Neural progenitor cell (in vitro differentiated cells): ENCODE measurements at regions not wholly inside any gene's neighbourhood (a gene's known extent, or its start where the extent isn't known, plus 50 kb on each side); places are given as distances from the start of the nearest gene placed in this dataset.
"Not testable (repeated sequence)": the region's sequence is repeated elsewhere in the genome, so short reads cannot be mapped to it uniquely, and the experiment has no call there.

Source experiments
- DNase-seq: peaks from one replicate; pipeline ENCODE4 v3.0.0-alpha.2; 2016; ENCODE audit warnings: low spot score
- H2AFZ ChIP-seq: fragments of 200-600 bp; sonication (generic); replicated peaks from 2 replicates; pipeline ENCODE4 v1.6.1; 2016; ENCODE audit warnings: antibody characterized with exemption
- H3F3A ChIP-seq: fragments of 200-600 bp; sonication (generic); 2 replicates; pipeline ENCODE4 v1.6.1; 2016; ENCODE audit warnings: antibody characterized with exemption, low read depth
- H3K27ac ChIP-seq: fragments of 200-600 bp; sonication (generic); 2 replicates; pipeline ENCODE4 v1.5.1; 2016; ENCODE audit warnings: mild to moderate bottlenecking
- H3K27me3 ChIP-seq: fragments of 200-600 bp; sonication (generic); 2 replicates; pipeline ENCODE4 v1.6.1; 2016; ENCODE audit warnings: mild to moderate bottlenecking, moderate library complexity
- H3K36me3 ChIP-seq: fragments of 200-600 bp; sonication (generic); 2 replicates; pipeline ENCODE4 v1.5.1; 2016
- H3K4me1 ChIP-seq: fragments of 200-600 bp; sonication (generic); 2 replicates; pipeline ENCODE4 v1.6.1; 2016; ENCODE audit warnings: mixed run types
- H3K4me2 ChIP-seq: fragments of 200-600 bp; sonication (generic); 2 replicates; pipeline ENCODE4 v1.6.1; 2016
- H3K4me3 ChIP-seq: fragments of 200-600 bp; sonication (generic); 2 replicates; pipeline ENCODE4 v1.5.1; 2016
- H3K79me2 ChIP-seq: fragments of 200-600 bp; sonication (generic); 2 replicates; pipeline ENCODE4 v1.6.1; 2016; ENCODE audit warnings: low read depth
- H3K9ac ChIP-seq: fragments of 200-600 bp; sonication (generic); 2 replicates; pipeline ENCODE4 v1.6.1; 2016
- H3K9me3 ChIP-seq: fragments of 200-600 bp; sonication (generic); 2 replicates; pipeline ENCODE4 v1.5.1; 2016; ENCODE audit warnings: low read depth
- H4K20me1 ChIP-seq: fragments of 200-600 bp; sonication (generic); 2 replicates; pipeline ENCODE4 v1.6.1; 2016; ENCODE audit warnings: low read depth
- H3K27ac Mint-ChIP-seq: 3 replicates; pipeline ENCODE4 v1.8.0; 2021; ENCODE audit warnings: mixed read lengths
- H3K27me3 Mint-ChIP-seq: 2 replicates; pipeline ENCODE4 v1.8.0; 2022; ENCODE audit warnings: low read depth, mild to moderate bottlenecking, inconsistent platforms, moderate library complexity, mixed read lengths; ENCODE audit not compliant: insufficient read depth
- H3K36me3 Mint-ChIP-seq: 3 replicates; pipeline ENCODE4 v1.8.0; 2021; ENCODE audit warnings: mixed read lengths
- H3K4me1 Mint-ChIP-seq: 3 replicates; pipeline ENCODE4 v1.8.0; 2021; ENCODE audit warnings: mixed read lengths
- H3K4me3 Mint-ChIP-seq: 3 replicates; pipeline ENCODE4 v1.8.0; 2021; ENCODE audit warnings: mild to moderate bottlenecking, moderate library complexity, mixed read lengths
- H3K9me3 Mint-ChIP-seq: 3 replicates; pipeline ENCODE4 v1.8.0; 2020; ENCODE audit warnings: mixed read lengths
- EZH2 ChIP-seq: fragments of 200-600 bp; sonication (generic); IDR thresholded peaks from 2 replicates; pipeline ENCODE4 v1.6.1; 2017; ENCODE audit warnings: antibody characterized with exemption, mild to moderate bottlenecking, moderate library complexity
- EZH2phosphoT487 ChIP-seq: fragments of 200-600 bp; sonication (generic); IDR thresholded peaks from 2 replicates; pipeline ENCODE4 v1.6.1; 2017; ENCODE audit warnings: antibody characterized with exemption
- TF ChIP-seq, protein P1 (sequence below): fragments of 200-600 bp; sonication (generic); IDR thresholded peaks from 2 replicates; pipeline ENCODE4 v1.5.1; 2017; ENCODE audit warnings: antibody characterized with exemption, mild to moderate bottlenecking

GRCh38 chr14:84323978-84324377, 1206.0 kb upstream of the FLRT2 start:
- no peak for DNase-seq
- Histone ChIP-seq H3F3A (no peaks in the 10 kb centered on the region), H4K20me1 (no peaks in the 10 kb centered on the region), H3K4me1 (no peaks in the 10 kb centered on the region), H3K36me3 (no peaks in the 10 kb centered on the region), H3K9ac (no peak overlapping the region), H3K9me3 (no peaks in the 10 kb centered on the region), H3K79me2 (no peaks in the 10 kb centered on the region), H3K27me3 (no peaks in the 10 kb centered on the region), H3K4me3 (no peak overlapping the region), H2AFZ (peak overlapping the region; percentile 47), H3K4me2 (no peak overlapping the region), H3K27ac (no peak overlapping the region)
- TF ChIP-seq, protein P1, sequence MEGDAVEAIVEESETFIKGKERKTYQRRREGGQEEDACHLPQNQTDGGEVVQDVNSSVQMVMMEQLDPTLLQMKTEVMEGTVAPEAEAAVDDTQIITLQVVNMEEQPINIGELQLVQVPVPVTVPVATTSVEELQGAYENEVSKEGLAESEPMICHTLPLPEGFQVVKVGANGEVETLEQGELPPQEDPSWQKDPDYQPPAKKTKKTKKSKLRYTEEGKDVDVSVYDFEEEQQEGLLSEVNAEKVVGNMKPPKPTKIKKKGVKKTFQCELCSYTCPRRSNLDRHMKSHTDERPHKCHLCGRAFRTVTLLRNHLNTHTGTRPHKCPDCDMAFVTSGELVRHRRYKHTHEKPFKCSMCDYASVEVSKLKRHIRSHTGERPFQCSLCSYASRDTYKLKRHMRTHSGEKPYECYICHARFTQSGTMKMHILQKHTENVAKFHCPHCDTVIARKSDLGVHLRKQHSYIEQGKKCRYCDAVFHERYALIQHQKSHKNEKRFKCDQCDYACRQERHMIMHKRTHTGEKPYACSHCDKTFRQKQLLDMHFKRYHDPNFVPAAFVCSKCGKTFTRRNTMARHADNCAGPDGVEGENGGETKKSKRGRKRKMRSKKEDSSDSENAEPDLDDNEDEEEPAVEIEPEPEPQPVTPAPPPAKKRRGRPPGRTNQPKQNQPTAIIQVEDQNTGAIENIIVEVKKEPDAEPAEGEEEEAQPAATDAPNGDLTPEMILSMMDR: no peak
- no peak for TF ChIP-seq EZH2phosphoT487
- TF ChIP-seq EZH2: no peak
- H3K4me3 Mint-ChIP-seq: no peak overlapping the region
- no peaks in the 10 kb centered on the region for H3K36me3 Mint-ChIP-seq
- no peaks in the 10 kb centered on the region for H3K4me1 Mint-ChIP-seq
- no peak overlapping the region for H3K27ac Mint-ChIP-seq
- no peaks in the 10 kb centered on the region for H3K27me3 Mint-ChIP-seq
- H3K9me3 Mint-ChIP-seq: no peaks in the 10 kb centered on the region

GRCh38 chr14:84336433-84336832, 1193.5 kb upstream of the FLRT2 start:
- no peak overlapping the region for H3K27ac Mint-ChIP-seq

GRCh38 chr14:84340938-84341337, 1189.0 kb upstream of the FLRT2 start:
- Histone ChIP-seq H3K27ac (no peak overlapping the region), H3K4me3 (no peak overlapping the region), H4K20me1 (no peaks in the 10 kb centered on the region), H3K9ac (no peak overlapping the region), H3K27me3 (no peaks in the 10 kb centered on the region), H3K9me3 (no peaks in the 10 kb centered on the region), H3K4me1 (no peaks in the 10 kb centered on the region), H3K36me3 (no peaks in the 10 kb centered on the region), H3K4me2 (no peak overlapping the region), H3K79me2 (no peaks in the 10 kb centered on the region), H3F3A (no peaks in the 10 kb centered on the region), H2AFZ (no peak overlapping the region)
- Mint-ChIP-seq H3K4me1 (no peaks in the 10 kb centered on the region), H3K27ac (no peak overlapping the region), H3K9me3 (peaks cover 7% of the 10 kb centered on the region), H3K36me3 (no peaks in the 10 kb centered on the region), H3K4me3 (no peak overlapping the region), H3K27me3 (no peaks in the 10 kb centered on the region)
- DNase-seq: no peak
- no peak for TF ChIP-seq EZH2
- TF ChIP-seq, protein P1: no peak

More at GRCh38 chr14:84336433-84336832, 1193.5 kb upstream of the FLRT2 start:
- peaks cover 3% of the 10 kb centered on the region for H3K27me3 Mint-ChIP-seq
- TF ChIP-seq EZH2phosphoT487 (no peak), EZH2 (no peak)
- TF ChIP-seq, protein P1: no peak
- Histone ChIP-seq H3K9me3 (no peaks in the 10 kb centered on the region), H3K27me3 (no peaks in the 10 kb centered on the region), H4K20me1 (no peaks in the 10 kb centered on the region), H3F3A (no peaks in the 10 kb centered on the region), H3K4me1 (no peaks in the 10 kb centered on the region), H3K79me2 (no peaks in the 10 kb centered on the region), H3K4me2 (no peak overlapping the region), H3K36me3 (no peaks in the 10 kb centered on the region), H2AFZ (no peak overlapping the region), H3K27ac (no peak overlapping the region), H3K4me3 (no peak overlapping the region), H3K9ac (no peak overlapping the region)
- H3K4me1 Mint-ChIP-seq: no peaks in the 10 kb centered on the region
- no peak for DNase-seq
- H3K9me3 Mint-ChIP-seq: peaks cover 2% of the 10 kb centered on the region
- no peak overlapping the region for H3K4me3 Mint-ChIP-seq
- no peaks in the 10 kb centered on the region for H3K36me3 Mint-ChIP-seq

DNA sequence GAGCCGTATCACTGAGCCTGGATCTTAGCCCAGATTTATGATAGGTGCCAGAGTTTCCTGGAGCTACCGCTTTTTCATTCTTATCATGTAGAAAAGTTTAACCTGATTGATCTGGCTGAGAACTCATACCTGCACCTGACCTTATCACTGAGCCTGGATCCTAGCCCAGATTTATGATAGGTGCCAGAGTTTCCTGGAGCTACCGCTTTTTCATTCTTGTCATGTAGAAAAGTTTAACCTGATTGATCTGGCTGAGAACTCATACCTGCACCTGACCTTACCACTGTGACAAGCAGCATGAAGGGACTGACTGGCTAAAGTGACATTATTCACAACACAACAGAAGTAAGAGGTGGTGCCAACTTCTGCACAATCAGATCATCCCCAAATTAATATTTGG, 1188.1 kb upstream of the FLRT2 start:
- H3K4me3 Mint-ChIP-seq, H3K27ac Mint-ChIP-seq, H3K27ac ChIP-seq, H3K27me3 ChIP-seq, H3K4me1 ChIP-seq, H4K20me1 ChIP-seq, H3K4me2 ChIP-seq, H3K27me3 Mint-ChIP-seq, H3K79me2 ChIP-seq, H3F3A ChIP-seq, DNase-seq, H2AFZ ChIP-seq, H3K9me3 ChIP-seq, H3K9me3 Mint-ChIP-seq, H3K4me3 ChIP-seq, H3K9ac ChIP-seq, H3K36me3 ChIP-seq, H3K36me3 Mint-ChIP-seq, H3K4me1 Mint-ChIP-seq: not testable (repeated sequence)
